H1 (cell line): ENCODE measurements at regions not wholly inside any gene's neighbourhood (a gene's known extent, or its start where the extent isn't known, plus 50 kb on each side); places are given as distances from the start of the nearest gene placed in this dataset.

Experiments
- CEBPB ChIP-seq: IDR thresholded peaks from 2 replicates; pipeline ENCODE4 v1.6.1; 2012; ENCODE audit warnings: low read depth, low read length
- EP300 ChIP-seq, 2 experiments: IDR thresholded peaks; 1 replicate in 1 of 2; 2 replicates in 1 of 2; pipeline ENCODE4 v1.6.1; 2011 to 2012; ENCODE audit warnings: low read depth in 2 of 2, low read length in 2 of 2, mild to moderate bottlenecking in 2 of 2, borderline replicate concordance in 1 of 2, inconsistent platforms in 1 of 2, moderate library complexity in 1 of 2
- RNF2 ChIP-seq: fragments of 200-900, 300-1000 bp; sonication (generic); IDR thresholded peaks from 2 replicates; pipeline ENCODE4 v1.7.1; 2016; ENCODE audit warnings: borderline replicate concordance, low read depth, mild to moderate bottlenecking, antibody characterized with exemption, low read length; ENCODE audit not compliant: poor library complexity, severe bottlenecking; ENCODE audit errors: missing control alignments

GRCh38 chr14:86143248-86143647 is 613.3 kb downstream of the FLRT2 start (continued):
- TF ChIP-seq CEBPB (no peak), EP300 (IDR thresholded peaks at IDR 0.05; ENCODE audit: borderline replicate concordance in 1 of 2, low read depth in 2 of 2, low read length in 2 of 2) (no peak), RNF2 (no peak)
